ENCODE measurements at regions not wholly inside any gene's neighbourhood (a gene's known extent, or its start where the extent isn't known, plus 50 kb on each side); places are given as distances from the start of the nearest gene placed in this dataset.
"Not testable (repeated sequence)": the region's sequence is repeated elsewhere in the genome, so short reads cannot be mapped to it uniquely, and the experiment has no call there.

- Mint-ChIP-seq H3K27ac (no peak overlapping the region), H3K4me1 (no peaks in the 10 kb centered on the region), H3K4me3 (no peak overlapping the region), H3K36me3 (ENCODE audit: low read depth) (no peaks in the 10 kb centered on the region), H3K9me3 (peaks cover 16% of the 10 kb centered on the region), H3K27me3 (peaks cover 2% of the 10 kb centered on the region)
- no peak for TF ChIP-seq CTCF (IDR thresholded peaks at IDR 0.05)
- ATAC-seq (ENCODE audit: low read depth): no peak
- intact Hi-C loops (cut with micrococcal nuclease): no loop called here
- CTCF ChIA-PET: no interaction called here
- DNase-seq: no peak
- POLR2A ChIA-PET: no interaction called here
Measured at GRCh38 chr16:26863931-26864330, 202.8 kb upstream of the C16orf82 start.

- H3K27me3 Mint-ChIP-seq; DNase-seq; intact Hi-C loops (cut with micrococcal nuclease); H3K4me3 Mint-ChIP-seq; ATAC-seq (ENCODE audit: low read depth); H3K4me1 Mint-ChIP-seq; H3K27ac Mint-ChIP-seq; H3K9me3 Mint-ChIP-seq; CTCF ChIA-PET; H3K36me3 Mint-ChIP-seq (ENCODE audit: low read depth): not testable (repeated sequence)
- POLR2A ChIA-PET: interaction anchor here (0.7 kb wide), 1 partner anchor 112 kb away, joined by 3 read pairs; no protein-coding TSS in a partner anchor
Measured at GRCh38 chr16:26874318-26874717, 192.4 kb upstream of the C16orf82 start.

- Mint-ChIP-seq H3K9me3 (peaks cover 7% of the 10 kb centered on the region), H3K27me3 (peaks cover 6% of the 10 kb centered on the region), H3K27ac (no peak overlapping the region), H3K4me3 (no peak overlapping the region), H3K36me3 (ENCODE audit: low read depth) (no peaks in the 10 kb centered on the region), H3K4me1 (no peaks in the 10 kb centered on the region)
- CTCF ChIA-PET: no interaction called here
- intact Hi-C loops (cut with micrococcal nuclease): no loop called here
- ATAC-seq (ENCODE audit: low read depth) (no peak), DNase-seq (no peak)
- TF ChIP-seq CTCF (IDR thresholded peaks at IDR 0.05): no peak
- POLR2A ChIA-PET: no interaction called here
Measured at GRCh38 chr16:26877421-26877820, 189.3 kb upstream of the C16orf82 start.

- no peak for TF ChIP-seq CTCF (IDR thresholded peaks at IDR 0.05)
- CTCF ChIA-PET: no interaction called here
- Mint-ChIP-seq H3K4me3 (no peak overlapping the region), H3K9me3 (peaks cover 6% of the 10 kb centered on the region), H3K27ac (no peak overlapping the region), H3K4me1 (no peaks in the 10 kb centered on the region), H3K36me3 (ENCODE audit: low read depth) (no peaks in the 10 kb centered on the region), H3K27me3 (peaks cover 4% of the 10 kb centered on the region)
- ATAC-seq (ENCODE audit: low read depth) (no peak), DNase-seq (no peak)
- intact Hi-C loops (cut with micrococcal nuclease): no loop called here
- POLR2A ChIA-PET: no interaction called here
Measured at GRCh38 chr16:26885674-26886073, 181.1 kb upstream of the C16orf82 start.

- ChIA-PET CTCF (no interaction called here), POLR2A (no interaction called here)
- Mint-ChIP-seq H3K27ac (no peak overlapping the region), H3K36me3 (ENCODE audit: low read depth) (no peaks in the 10 kb centered on the region), H3K4me3 (no peak overlapping the region), H3K9me3 (peaks cover 2% of the 10 kb centered on the region), H3K4me1 (no peaks in the 10 kb centered on the region), H3K27me3 (peaks cover 8% of the 10 kb centered on the region)
- intact Hi-C loops (cut with micrococcal nuclease): no loop called here
- DNase-seq (no peak), ATAC-seq (ENCODE audit: low read depth) (no peak)
- TF ChIP-seq CTCF (IDR thresholded peaks at IDR 0.05): no peak
Measured at GRCh38 chr16:26889740-26890139, 177.0 kb upstream of the C16orf82 start.

GRCh38 chr16:26898200-26898599, 168.5 kb upstream of the C16orf82 start:
- no peak for ATAC-seq (ENCODE audit: low read depth)
- intact Hi-C loops (cut with micrococcal nuclease): no loop called here
- no peak for DNase-seq
- CTCF ChIA-PET: no interaction called here
- Mint-ChIP-seq H3K27ac (no peak overlapping the region), H3K36me3 (ENCODE audit: low read depth) (no peaks in the 10 kb centered on the region), H3K27me3 (peaks cover 11% of the 10 kb centered on the region), H3K4me1 (no peaks in the 10 kb centered on the region), H3K4me3 (no peak overlapping the region), H3K9me3 (no peaks in the 10 kb centered on the region)
- POLR2A ChIA-PET: no interaction called here
- no peak for TF ChIP-seq CTCF (IDR thresholded peaks at IDR 0.05)

All from activated B cell treated with CpG ODN at 0.5 μM for 24 hours (primary cell).